GM19023 (cell line): ENCODE measurements at regions not wholly inside any gene's neighbourhood (a gene's known extent, or its start where the extent isn't known, plus 50 kb on each side); places are given as distances from the start of the nearest gene placed in this dataset.

Experiments
- ATAC-seq: cut with Tn5 transposase; IDR thresholded peaks from one replicate; pipeline ENCODE4 v1.9.1; 2021; ENCODE audit warnings: mild to moderate bottlenecking, moderate library complexity; ENCODE audit not compliant: unreplicated experiment

DNA sequence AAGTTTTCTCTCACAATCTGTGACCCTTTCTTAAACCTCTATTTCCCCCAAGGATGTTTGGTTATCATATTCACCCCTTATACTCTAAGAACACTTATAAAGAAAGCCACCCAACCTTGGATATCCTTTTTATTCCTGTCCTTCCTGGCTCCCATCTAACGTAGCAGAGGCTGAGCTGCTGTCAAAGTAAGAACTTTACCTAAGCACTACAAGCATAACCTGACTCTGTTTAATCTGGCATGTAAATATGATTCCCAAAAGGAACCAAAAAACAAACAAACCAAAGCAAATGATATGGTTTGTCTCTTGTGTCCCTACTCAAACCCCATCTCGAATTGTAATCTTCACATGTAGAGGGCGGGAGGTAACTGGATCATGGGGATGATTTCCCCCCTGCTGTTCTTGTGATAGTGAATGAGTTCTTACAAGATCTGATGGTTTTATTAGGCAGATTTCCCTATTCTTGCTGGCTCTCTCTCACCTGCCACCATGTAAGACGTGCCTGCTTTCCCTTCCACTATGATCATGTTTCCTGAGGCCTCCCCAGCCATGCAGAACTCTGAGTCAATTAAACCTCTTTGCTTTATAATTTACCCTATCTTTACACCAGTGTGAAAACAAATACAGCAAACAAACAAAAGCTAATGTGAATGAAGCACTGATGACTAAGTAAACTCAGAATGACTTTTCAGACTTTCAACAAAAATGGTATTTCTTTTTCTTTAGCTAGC lies 72.7 kb upstream of the SPOPL start:
- no peak for ATAC-seq

- ATAC-seq: no peak
Observed at GRCh38 chr2:138430181-138430580, 71.4 kb upstream of the SPOPL start.

DNA sequence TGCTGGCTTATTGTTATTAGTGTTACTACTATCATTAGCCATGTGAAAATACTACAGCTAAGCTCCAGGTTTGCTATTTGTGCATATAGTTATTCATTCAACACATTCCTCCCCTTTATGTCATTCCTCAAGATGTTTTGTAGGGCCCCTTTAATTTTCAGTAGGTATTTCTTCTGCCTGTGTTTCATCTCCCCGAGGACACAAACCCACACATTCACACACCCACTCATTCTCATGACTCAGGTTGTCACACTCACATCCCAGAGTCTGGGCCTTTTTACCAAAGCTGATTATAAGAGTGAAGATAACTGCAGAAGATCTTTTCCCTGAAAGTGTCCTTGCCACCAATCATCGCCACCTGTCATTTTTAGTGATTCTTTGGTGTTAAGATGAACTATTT lies 68.6 kb upstream of the SPOPL start:
- peak; percentile 51 for ATAC-seq

- ATAC-seq: no peak
Observed at GRCh38 chr2:138433995-138434951, 67.3 kb upstream of the SPOPL start.

- no peak for ATAC-seq
Observed at GRCh38 chr2:138435701-138436100, 65.9 kb upstream of the SPOPL start.

GRCh38 chr2:138439733-138440132 lies 61.8 kb upstream of the SPOPL start:
- no peak for ATAC-seq

DNA sequence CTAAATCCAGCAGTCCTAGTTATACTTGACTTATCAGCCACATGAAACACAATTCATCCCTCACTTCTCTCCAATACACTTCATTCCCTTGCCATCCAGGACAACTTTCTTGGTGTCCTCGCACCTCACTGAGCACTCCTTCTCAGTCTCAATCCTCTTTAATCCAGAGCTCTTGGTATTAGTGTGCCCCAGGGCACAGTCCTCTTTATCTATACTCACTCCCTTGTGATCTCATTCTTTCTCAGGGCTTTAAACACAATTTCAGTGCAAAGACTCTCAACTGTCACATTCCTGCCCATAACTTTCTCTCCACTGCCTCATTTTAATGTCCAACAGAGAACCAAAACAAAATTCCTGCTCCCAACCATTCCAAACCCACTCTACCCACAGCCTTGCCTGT lies 60.8 kb upstream of the SPOPL start:
- ATAC-seq: no peak

- ATAC-seq: no peak
Observed at GRCh38 chr2:138441916-138442315, 59.7 kb upstream of the SPOPL start.

- no peak for ATAC-seq
Observed at GRCh38 chr2:138444411-138444810, 57.2 kb upstream of the SPOPL start.

- ATAC-seq: no peak
Observed at GRCh38 chr2:138445227-138445626, 56.3 kb upstream of the SPOPL start.

GRCh38 chr2:138446043-138446442 lies 55.5 kb upstream of the SPOPL start:
- no peak for ATAC-seq

GRCh38 chr2:138447889-138448570 lies 53.5 kb upstream of the SPOPL start:
- no peak for ATAC-seq
